ENCODE measurements at regions not wholly inside any gene's neighbourhood (a gene's known extent, or its start where the extent isn't known, plus 50 kb on each side); places are given as distances from the start of the nearest gene placed in this dataset.

DNA sequence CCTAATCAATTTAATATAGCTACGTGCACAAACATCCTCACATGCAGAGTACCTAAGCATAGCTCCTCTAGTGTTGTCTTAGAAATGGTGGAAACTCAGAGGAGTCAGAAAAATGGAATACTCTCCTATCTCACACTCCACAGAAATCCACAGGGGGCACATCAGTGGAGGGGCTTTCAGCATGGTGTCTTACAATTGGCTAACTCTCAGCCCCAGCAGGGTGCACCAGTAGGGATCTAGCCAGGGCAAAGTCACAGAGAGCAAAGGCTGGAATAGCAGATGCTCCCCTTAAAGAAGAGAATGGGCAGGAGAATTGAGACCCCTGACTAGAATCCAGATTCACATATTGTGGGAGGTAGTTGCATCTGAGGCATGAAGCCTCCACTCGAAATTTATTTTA is 135.7 kb downstream of the MAIP1 start:
- H3K4me2 ChIP-seq (ENCODE audit: low read length) = no peak overlapping the region
- no peak overlapping the region for H3K4me3 ChIP-seq (ENCODE audit: low read length)
- H3K36me3 ChIP-seq (ENCODE audit: control insufficient read depth, insufficient read depth, low read length) = no peaks in the 10 kb centered on the region
- no peak overlapping the region for H3K23ac ChIP-seq (ENCODE audit: low read length)
- peak overlapping the region; percentile 32 for H2AK5ac ChIP-seq (ENCODE audit: low read length)
- H3K18ac ChIP-seq (ENCODE audit: low read length) = peak overlapping the region; percentile 40
- no peak overlapping the region for H2BK120ac ChIP-seq (ENCODE audit: low read depth, low read length)
- H3K79me2 ChIP-seq (ENCODE audit: control insufficient read depth, insufficient read depth, low read length) = no peaks in the 10 kb centered on the region
- WGBS (ENCODE audit: extremely low coverage, insufficient coverage, low lambda C conversion rate) = no CpG with 5 or more reads among the region's 2 CpGs
- no peak overlapping the region for H3K56ac ChIP-seq (ENCODE audit: low read length)
- H2BK15ac ChIP-seq (replicated peaks; ENCODE audit: low read depth) = no peak overlapping the region
- no peaks in the 10 kb centered on the region for H3K79me1 ChIP-seq (ENCODE audit: low read length)
- H2BK5ac ChIP-seq (ENCODE audit: low read length) = no peak overlapping the region
- peaks cover 20% of the 10 kb centered on the region for H3K4me1 ChIP-seq (ENCODE audit: control insufficient read depth, low read depth, low read length)
- no peak overlapping the region for H3K9ac ChIP-seq (ENCODE audit: low read length)
- peak; percentile 88 for DNase-seq
- no peak overlapping the region for H3K27ac ChIP-seq (ENCODE audit: low read depth, low read length)
- H4K8ac ChIP-seq (ENCODE audit: low read depth, low read length) = no peak overlapping the region
- H3K4ac ChIP-seq (ENCODE audit: low read depth, low read length) = no peak overlapping the region
- H4K5ac ChIP-seq (ENCODE audit: low read length) = no peak overlapping the region
- H3K27me3 ChIP-seq (ENCODE audit: insufficient read depth, low read length, poor library complexity) = no peaks in the 10 kb centered on the region

GRCh38 chr2:200092235-200092634 is 136.9 kb downstream of the MAIP1 start:
- Histone ChIP-seq H2AK5ac (ENCODE audit: low read length) (no peak overlapping the region), H3K79me1 (ENCODE audit: low read length) (no peaks in the 10 kb centered on the region), H3K56ac (ENCODE audit: low read length) (no peak overlapping the region), H3K18ac (ENCODE audit: low read length) (peak overlapping the region; percentile 83), H3K4me2 (ENCODE audit: low read length) (no peak overlapping the region), H3K23ac (ENCODE audit: low read length) (no peak overlapping the region), H3K79me2 (ENCODE audit: control insufficient read depth, insufficient read depth, low read length) (no peaks in the 10 kb centered on the region), H3K4me3 (ENCODE audit: low read length) (no peak overlapping the region), H2BK5ac (ENCODE audit: low read length) (no peak overlapping the region), H2BK120ac (ENCODE audit: low read depth, low read length) (no peak overlapping the region), H4K5ac (ENCODE audit: low read length) (no peak overlapping the region), H3K36me3 (ENCODE audit: control insufficient read depth, insufficient read depth, low read length) (no peaks in the 10 kb centered on the region), H3K27ac (ENCODE audit: low read depth, low read length) (no peak overlapping the region), H3K4ac (ENCODE audit: low read depth, low read length) (peak overlapping the region; percentile 42), H3K4me1 (ENCODE audit: control insufficient read depth, low read depth, low read length) (peaks cover 20% of the 10 kb centered on the region), H3K9ac (ENCODE audit: low read length) (no peak overlapping the region), H4K8ac (ENCODE audit: low read depth, low read length) (no peak overlapping the region), H2BK15ac (replicated peaks; ENCODE audit: low read depth) (no peak overlapping the region), H3K27me3 (ENCODE audit: insufficient read depth, low read length, poor library complexity) (no peaks in the 10 kb centered on the region)
- WGBS (ENCODE audit: extremely low coverage, insufficient coverage, low lambda C conversion rate) = no CpG with 5 or more reads among the region's 2 CpGs
- DNase-seq = no peak

DNA sequence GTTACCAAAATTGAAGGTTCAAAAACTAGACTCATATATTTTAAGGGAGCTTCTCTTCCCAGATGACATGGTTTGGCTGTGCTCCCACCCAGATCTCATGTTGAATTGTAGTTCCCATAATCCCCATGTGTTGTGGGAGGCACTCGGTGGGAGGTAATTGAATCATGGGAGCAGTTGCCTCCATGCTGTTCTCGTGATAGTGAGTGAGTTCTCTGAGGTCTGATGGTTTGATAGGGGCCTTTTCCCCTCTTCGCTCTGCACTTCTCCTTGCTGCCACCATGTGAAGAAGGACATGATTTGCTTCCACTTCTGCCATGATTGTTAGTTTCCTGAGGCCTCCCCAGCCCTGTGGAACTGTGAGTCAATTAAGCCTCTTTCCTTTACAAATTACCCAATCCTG is 140.1 kb downstream of the MAIP1 start:
- H2BK5ac ChIP-seq (ENCODE audit: low read length) = no peak overlapping the region

DNA sequence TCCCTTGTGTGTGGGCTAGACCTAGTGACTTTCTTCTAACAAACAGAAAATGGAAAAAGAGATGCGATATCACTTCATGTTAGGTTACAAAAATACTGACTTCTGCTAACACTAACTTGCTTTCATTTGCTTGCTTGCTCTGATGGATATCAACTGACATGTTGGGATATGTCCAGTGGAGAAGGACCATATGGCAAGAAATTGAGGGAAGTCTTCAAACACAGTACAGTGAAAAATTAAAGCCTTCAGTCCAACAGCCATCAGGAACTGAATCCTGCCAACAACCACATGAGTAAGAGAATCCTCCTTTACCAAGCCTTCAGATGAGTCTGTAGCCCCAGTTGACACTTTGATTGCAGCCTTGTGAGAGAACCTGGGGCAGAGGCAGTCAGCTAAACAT is 143.9 kb downstream of the MAIP1 start:
- Histone ChIP-seq H3K4me2 (ENCODE audit: low read length) (no peak overlapping the region), H2BK120ac (ENCODE audit: low read depth, low read length) (no peak overlapping the region), H3K27me3 (ENCODE audit: insufficient read depth, low read length, poor library complexity) (no peaks in the 10 kb centered on the region), H3K36me3 (ENCODE audit: control insufficient read depth, insufficient read depth, low read length) (no peaks in the 10 kb centered on the region), H2BK15ac (replicated peaks; ENCODE audit: low read depth) (no peak overlapping the region), H3K79me2 (ENCODE audit: control insufficient read depth, insufficient read depth, low read length) (no peaks in the 10 kb centered on the region), H2AK5ac (ENCODE audit: low read length) (no peak overlapping the region), H3K4ac (ENCODE audit: low read depth, low read length) (no peak overlapping the region), H3K56ac (ENCODE audit: low read length) (no peak overlapping the region), H3K18ac (ENCODE audit: low read length) (peak overlapping the region; percentile 30), H3K27ac (ENCODE audit: low read depth, low read length) (no peak overlapping the region), H3K4me3 (ENCODE audit: low read length) (no peak overlapping the region), H4K8ac (ENCODE audit: low read depth, low read length) (no peak overlapping the region), H4K5ac (ENCODE audit: low read length) (no peak overlapping the region), H3K9ac (ENCODE audit: low read length) (no peak overlapping the region), H3K23ac (ENCODE audit: low read length) (no peak overlapping the region), H2BK5ac (ENCODE audit: low read length) (no peak overlapping the region), H3K4me1 (ENCODE audit: control insufficient read depth, low read depth, low read length) (no peaks in the 10 kb centered on the region), H3K79me1 (ENCODE audit: low read length) (no peaks in the 10 kb centered on the region)
- DNase-seq = no peak
- WGBS (ENCODE audit: extremely low coverage, insufficient coverage, low lambda C conversion rate) = no CpG with 5 or more reads among the region's 1 CpG

More for the DNA sequence above, 140.1 kb downstream of the MAIP1 start:
- no peak overlapping the region for H2AK5ac ChIP-seq (ENCODE audit: low read length)
- no peaks in the 10 kb centered on the region for H3K79me1 ChIP-seq (ENCODE audit: low read length)
- no peak overlapping the region for H4K5ac ChIP-seq (ENCODE audit: low read length)
- H3K4me1 ChIP-seq (ENCODE audit: control insufficient read depth, low read depth, low read length) = peaks cover 14% of the 10 kb centered on the region
- no peak overlapping the region for H3K9ac ChIP-seq (ENCODE audit: low read length)
- no peak overlapping the region for H3K4me2 ChIP-seq (ENCODE audit: low read length)
- no peak overlapping the region for H3K27ac ChIP-seq (ENCODE audit: low read depth, low read length)
- H4K8ac ChIP-seq (ENCODE audit: low read depth, low read length) = no peak overlapping the region
- H2BK120ac ChIP-seq (ENCODE audit: low read depth, low read length) = no peak overlapping the region
- no peak overlapping the region for H3K56ac ChIP-seq (ENCODE audit: low read length)
- no peak overlapping the region for H3K4ac ChIP-seq (ENCODE audit: low read depth, low read length)
- H3K27me3 ChIP-seq (ENCODE audit: insufficient read depth, low read length, poor library complexity) = no peaks in the 10 kb centered on the region
- no peaks in the 10 kb centered on the region for H3K79me2 ChIP-seq (ENCODE audit: control insufficient read depth, insufficient read depth, low read length)
- WGBS (ENCODE audit: extremely low coverage, insufficient coverage, low lambda C conversion rate) = no CpG with 5 or more reads among the region's 3 CpGs
- DNase-seq = peak; percentile 53
- H3K18ac ChIP-seq (ENCODE audit: low read length) = no peak overlapping the region
- no peak overlapping the region for H3K4me3 ChIP-seq (ENCODE audit: low read length)
- no peak overlapping the region for H2BK15ac ChIP-seq (replicated peaks; ENCODE audit: low read depth)
- no peaks in the 10 kb centered on the region for H3K36me3 ChIP-seq (ENCODE audit: control insufficient read depth, insufficient read depth, low read length)
- no peak overlapping the region for H3K23ac ChIP-seq (ENCODE audit: low read length)

GRCh38 chr2:200100027-200100426 is 144.6 kb downstream of the MAIP1 start:
- no peak overlapping the region for H3K4me3 ChIP-seq (ENCODE audit: low read length)
- H3K56ac ChIP-seq (ENCODE audit: low read length) = no peak overlapping the region
- H3K9ac ChIP-seq (ENCODE audit: low read length) = no peak overlapping the region
- no peak overlapping the region for H2BK5ac ChIP-seq (ENCODE audit: low read length)
- no peaks in the 10 kb centered on the region for H3K36me3 ChIP-seq (ENCODE audit: control insufficient read depth, insufficient read depth, low read length)
- no peak overlapping the region for H3K27ac ChIP-seq (ENCODE audit: low read depth, low read length)
- H2BK15ac ChIP-seq (replicated peaks; ENCODE audit: low read depth) = no peak overlapping the region
- H3K4ac ChIP-seq (ENCODE audit: low read depth, low read length) = no peak overlapping the region
- no peak overlapping the region for H2BK120ac ChIP-seq (ENCODE audit: low read depth, low read length)
- no peaks in the 10 kb centered on the region for H3K79me1 ChIP-seq (ENCODE audit: low read length)
- H2AK5ac ChIP-seq (ENCODE audit: low read length) = no peak overlapping the region
- no peak for DNase-seq
- H3K4me1 ChIP-seq (ENCODE audit: control insufficient read depth, low read depth, low read length) = no peaks in the 10 kb centered on the region
- H3K79me2 ChIP-seq (ENCODE audit: control insufficient read depth, insufficient read depth, low read length) = no peaks in the 10 kb centered on the region
- no peak overlapping the region for H3K23ac ChIP-seq (ENCODE audit: low read length)
- no peak overlapping the region for H3K18ac ChIP-seq (ENCODE audit: low read length)
- no peak overlapping the region for H4K8ac ChIP-seq (ENCODE audit: low read depth, low read length)
- no peak overlapping the region for H3K4me2 ChIP-seq (ENCODE audit: low read length)
- H4K5ac ChIP-seq (ENCODE audit: low read length) = no peak overlapping the region
- H3K27me3 ChIP-seq (ENCODE audit: insufficient read depth, low read length, poor library complexity) = no peaks in the 10 kb centered on the region

DNA sequence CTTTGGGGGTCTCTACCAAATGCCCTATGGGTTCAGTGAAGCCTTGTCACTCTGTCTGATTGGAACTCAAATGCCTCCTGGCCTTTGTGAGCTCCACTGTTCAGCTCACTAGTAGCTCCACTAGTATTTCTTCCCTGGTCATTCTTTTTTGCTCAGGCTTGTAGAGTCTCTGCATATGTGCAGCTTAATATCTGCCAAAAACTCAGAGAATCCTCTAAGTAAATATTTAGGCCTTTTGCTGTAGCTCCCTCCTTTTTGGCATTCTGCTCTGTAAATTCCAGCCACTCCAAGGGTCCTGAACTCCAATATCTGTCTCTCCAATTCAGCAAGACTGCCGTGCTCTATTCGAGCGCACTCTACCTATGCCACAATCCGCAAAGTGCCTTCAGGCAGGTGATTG is 146.5 kb downstream of the MAIP1 start:
- H3K9ac ChIP-seq (ENCODE audit: low read length) = no peak overlapping the region
- no CpG with 5 or more reads among the region's 4 CpGs for WGBS (ENCODE audit: extremely low coverage, insufficient coverage, low lambda C conversion rate)
- no peak overlapping the region for H4K5ac ChIP-seq (ENCODE audit: low read length)
- H4K8ac ChIP-seq (ENCODE audit: low read depth, low read length) = no peak overlapping the region
- H3K27me3 ChIP-seq (ENCODE audit: insufficient read depth, low read length, poor library complexity) = no peaks in the 10 kb centered on the region
- no peaks in the 10 kb centered on the region for H3K79me1 ChIP-seq (ENCODE audit: low read length)
- no peaks in the 10 kb centered on the region for H3K79me2 ChIP-seq (ENCODE audit: control insufficient read depth, insufficient read depth, low read length)
- peak overlapping the region; percentile 2 for H2BK120ac ChIP-seq (ENCODE audit: low read depth, low read length)
- no peaks in the 10 kb centered on the region for H3K36me3 ChIP-seq (ENCODE audit: control insufficient read depth, insufficient read depth, low read length)
- H3K56ac ChIP-seq (ENCODE audit: low read length) = no peak overlapping the region
- H3K4me1 ChIP-seq (ENCODE audit: control insufficient read depth, low read depth, low read length) = no peaks in the 10 kb centered on the region
- H3K18ac ChIP-seq (ENCODE audit: low read length) = peak overlapping the region; percentile 39
- H2BK15ac ChIP-seq (replicated peaks; ENCODE audit: low read depth) = no peak overlapping the region
- H3K23ac ChIP-seq (ENCODE audit: low read length) = no peak overlapping the region
- peak overlapping the region; percentile 36 for H3K4ac ChIP-seq (ENCODE audit: low read depth, low read length)
- no peak overlapping the region for H2BK5ac ChIP-seq (ENCODE audit: low read length)
- no peak overlapping the region for H3K4me2 ChIP-seq (ENCODE audit: low read length)
- no peak overlapping the region for H2AK5ac ChIP-seq (ENCODE audit: low read length)
- no peak for DNase-seq
- H3K4me3 ChIP-seq (ENCODE audit: low read length) = no peak overlapping the region
- no peak overlapping the region for H3K27ac ChIP-seq (ENCODE audit: low read depth, low read length)

Measured in mesendoderm (in vitro differentiated cells).